ENCODE measurements at regions not wholly inside any gene's neighbourhood (a gene's known extent, or its start where the extent isn't known, plus 50 kb on each side); places are given as distances from the start of the nearest gene placed in this dataset.

DNA sequence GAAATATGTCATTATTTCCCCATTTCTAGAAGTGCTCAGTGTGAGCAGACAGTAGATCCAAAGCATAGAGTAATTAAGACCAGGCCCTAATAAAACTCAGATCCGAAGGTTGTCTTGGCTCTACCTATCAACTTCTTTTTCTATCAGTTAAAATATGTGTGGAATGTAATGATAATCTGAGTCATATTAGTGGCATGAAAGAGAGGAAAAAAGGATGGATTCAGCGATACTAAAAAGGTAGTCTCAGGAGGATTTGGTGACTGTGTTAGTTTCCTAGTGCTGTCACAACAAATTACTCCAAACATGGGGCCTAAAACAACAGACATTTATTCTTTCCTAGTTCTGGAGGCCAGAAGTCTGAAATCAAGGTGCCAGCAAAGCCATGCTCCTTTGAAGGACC is 103.7 kb upstream of the NABP1 start:
- Histone ChIP-seq H3K36me3 (no peaks in the 10 kb centered on the region), H3K9me3 (no peaks in the 10 kb centered on the region), H3K27me3 (no peaks in the 10 kb centered on the region), H3K4me1 (peaks cover 0 to 2% (median 0%) of the 10 kb centered on the region in 3 donors), H3K4me3 (no peak overlapping the region), H3K27ac (no peak overlapping the region)
- WGBS, 2 donors = 71% methylated on average over 2 of the region's 2 CpGs
- ATAC-seq (no peak), DNase-seq (no peak), FAIRE-seq (no peak)
- intact Hi-C loops (cut with DNase I) = no loop called here
- no peak for TF ChIP-seq CTCF (IDR thresholded peaks at IDR 0.05)

- FAIRE-seq (no peak), DNase-seq (no peak), ATAC-seq (no peak)
- intact Hi-C loops (cut with DNase I) = no loop called here
- Histone ChIP-seq H3K27me3 (no peaks in the 10 kb centered on the region), H3K9me3 (no peaks in the 10 kb centered on the region), H3K4me1 (no peaks in the 10 kb centered on the region), H3K27ac (no peak overlapping the region), H3K36me3 (no peaks in the 10 kb centered on the region), H3K4me3 (no peak overlapping the region)
- TF ChIP-seq CTCF (IDR thresholded peaks at IDR 0.05) = no peak
- 68 to 95% methylated on average over 2 of the region's 2 CpGs for WGBS, 2 donors
Measured at GRCh38 chr2:191577605-191578004, 100.3 kb upstream of the NABP1 start.

DNA sequence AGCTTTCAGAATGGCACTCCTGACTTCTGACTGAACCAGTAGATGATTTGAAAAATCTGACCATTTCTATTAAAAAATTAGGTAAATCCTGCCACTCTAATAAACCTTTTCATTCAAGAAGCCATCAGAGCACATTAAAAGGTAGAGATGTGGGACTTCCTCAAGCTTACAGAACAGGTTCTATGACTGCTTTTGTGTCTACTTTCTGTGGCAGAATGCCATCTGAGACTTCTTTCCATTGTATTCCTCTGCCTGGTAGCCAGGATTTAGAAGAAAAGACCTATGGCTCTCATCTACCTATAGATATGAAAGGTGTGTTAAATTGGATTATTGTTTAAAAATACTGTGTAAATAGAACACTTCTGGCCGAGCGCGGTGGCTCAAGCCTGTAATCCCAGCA is 99.9 kb upstream of the NABP1 start:
- 86 to 87% methylated on average over 3 of the region's 3 CpGs for WGBS, 2 donors
- no peaks in the 10 kb centered on the region for H3K27me3 ChIP-seq
- no peaks in the 10 kb centered on the region for H3K4me1 ChIP-seq
- ATAC-seq = no peak
- H3K9me3 ChIP-seq = no peaks in the 10 kb centered on the region
- H3K36me3 ChIP-seq = no peaks in the 10 kb centered on the region
- no peak for TF ChIP-seq CTCF (IDR thresholded peaks at IDR 0.05)
- H3K4me3 ChIP-seq = no peak overlapping the region
- no peak overlapping the region for H3K27ac ChIP-seq
- DNase-seq = no peak
- intact Hi-C loops (cut with DNase I) = no loop called here
- FAIRE-seq = no peak

GRCh38 chr2:191580581-191580980 is 97.4 kb upstream of the NABP1 start:
- Histone ChIP-seq H3K4me3 (no peak overlapping the region), H3K9me3 (no peaks in the 10 kb centered on the region), H3K4me1 (no peaks in the 10 kb centered on the region), H3K27me3 (no peaks in the 10 kb centered on the region), H3K27ac (no peak overlapping the region), H3K36me3 (no peaks in the 10 kb centered on the region)
- FAIRE-seq (no peak), DNase-seq (no peak), ATAC-seq (no peak)
- no peak for TF ChIP-seq CTCF (IDR thresholded peaks at IDR 0.05)
- 66 to 76% methylated on average over 4 of the region's 4 CpGs for WGBS, 2 donors
- intact Hi-C loops (cut with DNase I) = no loop called here

GRCh38 chr2:191581003-191581402 is 96.9 kb upstream of the NABP1 start:
- FAIRE-seq (no peak), ATAC-seq (no peak), DNase-seq (no peak)

More at GRCh38 chr2:191581003-191581402, 96.9 kb upstream of the NABP1 start:
- no peaks in the 10 kb centered on the region for H3K36me3 ChIP-seq
- no peaks in the 10 kb centered on the region for H3K4me1 ChIP-seq
- H3K4me3 ChIP-seq = no peak overlapping the region
- H3K9me3 ChIP-seq = no peaks in the 10 kb centered on the region
- H3K27ac ChIP-seq = no peak overlapping the region
- H3K27me3 ChIP-seq = no peaks in the 10 kb centered on the region
- TF ChIP-seq CTCF (IDR thresholded peaks at IDR 0.05) = no peak
- intact Hi-C loops (cut with DNase I) = no loop called here
